ENCODE measurements at regions not wholly inside any gene's neighbourhood (a gene's known extent, or its start where the extent isn't known, plus 50 kb on each side); places are given as distances from the start of the nearest gene placed in this dataset.

DNA sequence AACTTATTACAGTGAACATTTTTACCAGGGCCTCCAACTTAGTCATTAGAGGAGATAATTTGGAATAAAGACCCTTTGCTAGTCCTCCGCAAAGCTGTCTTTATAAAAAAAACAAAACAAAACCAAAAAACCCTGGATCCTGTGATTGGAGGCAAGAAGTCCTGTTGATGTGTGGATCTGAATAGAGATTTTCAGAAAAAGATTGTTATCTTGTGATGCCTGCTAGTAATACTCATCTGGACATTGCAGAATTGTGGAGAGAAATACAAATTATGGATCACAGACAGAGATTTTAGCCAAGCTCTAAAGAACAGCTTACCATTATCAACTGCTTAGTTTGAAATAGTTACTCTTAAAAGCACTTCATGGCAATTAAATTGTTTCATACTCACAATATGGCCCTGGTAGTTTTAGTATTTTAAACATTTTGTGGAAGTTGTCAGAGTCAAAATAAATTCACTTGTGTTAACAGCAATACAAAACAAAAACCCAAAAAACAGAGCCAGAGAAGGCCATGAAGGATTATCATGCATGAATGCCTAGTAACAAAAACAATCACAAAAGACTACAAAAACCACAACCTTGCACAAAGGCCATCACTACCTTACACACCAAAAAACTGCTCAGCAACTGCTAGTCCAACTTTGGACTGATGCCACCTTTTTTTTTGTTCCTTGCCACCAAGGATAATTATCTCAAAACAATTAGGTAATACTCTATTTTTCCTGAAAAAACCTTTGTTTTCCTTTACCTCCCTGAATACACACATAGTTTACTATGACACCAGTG lies 514.5 kb upstream of the SLIT2 start:
- Mint-ChIP-seq H3K27me3 (ENCODE audit: insufficient read depth) (no peaks in the 10 kb centered on the region), H3K9me3 (no peaks in the 10 kb centered on the region), H3K36me3 (ENCODE audit: low read depth) (no peaks in the 10 kb centered on the region)

GRCh38 chr4:19735012-19735411 lies 516.7 kb upstream of the SLIT2 start:
- no peak for DNase-seq
- Mint-ChIP-seq H3K9me3 (no peaks in the 10 kb centered on the region; the same call in 1 of the 2 replicates), H3K27me3 (ENCODE audit: insufficient read depth) (no peaks in the 10 kb centered on the region), H3K4me1 (ENCODE audit: low read depth) (peaks cover 24% of the 10 kb centered on the region), H3K36me3 (ENCODE audit: low read depth) (no peaks in the 10 kb centered on the region), H3K4me3 (no peak overlapping the region), H3K27ac (no peak overlapping the region)
- TF ChIP-seq, protein P1, sequence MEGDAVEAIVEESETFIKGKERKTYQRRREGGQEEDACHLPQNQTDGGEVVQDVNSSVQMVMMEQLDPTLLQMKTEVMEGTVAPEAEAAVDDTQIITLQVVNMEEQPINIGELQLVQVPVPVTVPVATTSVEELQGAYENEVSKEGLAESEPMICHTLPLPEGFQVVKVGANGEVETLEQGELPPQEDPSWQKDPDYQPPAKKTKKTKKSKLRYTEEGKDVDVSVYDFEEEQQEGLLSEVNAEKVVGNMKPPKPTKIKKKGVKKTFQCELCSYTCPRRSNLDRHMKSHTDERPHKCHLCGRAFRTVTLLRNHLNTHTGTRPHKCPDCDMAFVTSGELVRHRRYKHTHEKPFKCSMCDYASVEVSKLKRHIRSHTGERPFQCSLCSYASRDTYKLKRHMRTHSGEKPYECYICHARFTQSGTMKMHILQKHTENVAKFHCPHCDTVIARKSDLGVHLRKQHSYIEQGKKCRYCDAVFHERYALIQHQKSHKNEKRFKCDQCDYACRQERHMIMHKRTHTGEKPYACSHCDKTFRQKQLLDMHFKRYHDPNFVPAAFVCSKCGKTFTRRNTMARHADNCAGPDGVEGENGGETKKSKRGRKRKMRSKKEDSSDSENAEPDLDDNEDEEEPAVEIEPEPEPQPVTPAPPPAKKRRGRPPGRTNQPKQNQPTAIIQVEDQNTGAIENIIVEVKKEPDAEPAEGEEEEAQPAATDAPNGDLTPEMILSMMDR (IDR thresholded peaks at IDR 0.05), result no peak

More for the DNA sequence above, 514.5 kb upstream of the SLIT2 start:
- Mint-ChIP-seq H3K4me1 (ENCODE audit: low read depth) (peaks cover 26% of the 10 kb centered on the region), H3K27ac (no peak overlapping the region), H3K4me3 (no peak overlapping the region)
- no peak for DNase-seq
- TF ChIP-seq, protein P1 (IDR thresholded peaks at IDR 0.05), result no peak

- Mint-ChIP-seq H3K4me3 (peak overlapping the region; percentile 37; the same call in 1 of the 2 replicates), H3K27me3 (ENCODE audit: insufficient read depth) (no peaks in the 10 kb centered on the region), H3K27ac (peak overlapping the region; percentile 29; the same call in 1 of the 2 replicates), H3K36me3 (ENCODE audit: low read depth) (no peaks in the 10 kb centered on the region), H3K4me1 (ENCODE audit: low read depth) (peaks cover 14% of the 10 kb centered on the region), H3K9me3 (no peaks in the 10 kb centered on the region; the same call in 1 of the 2 replicates)
- DNase-seq, result no peak
- TF ChIP-seq, protein P1 (IDR thresholded peaks at IDR 0.05), result no peak
These were observed 521.6 kb upstream of the SLIT2 start for GRCh38 chr4:19729886-19730651.

GRCh38 chr4:19728773-19729172 lies 522.9 kb upstream of the SLIT2 start:
- Mint-ChIP-seq H3K4me3 (no peak overlapping the region), H3K36me3 (ENCODE audit: low read depth) (no peaks in the 10 kb centered on the region), H3K27me3 (ENCODE audit: insufficient read depth) (no peaks in the 10 kb centered on the region), H3K4me1 (ENCODE audit: low read depth) (peaks cover 18% of the 10 kb centered on the region), H3K9me3 (no peaks in the 10 kb centered on the region; the same call in 1 of the 2 replicates), H3K27ac (no peak overlapping the region)
- TF ChIP-seq, protein P1 (IDR thresholded peaks at IDR 0.05), result no peak
- no peak for DNase-seq

- H3K27me3 Mint-ChIP-seq (ENCODE audit: insufficient read depth), result no peaks in the 10 kb centered on the region
- no peak overlapping the region for H3K27ac Mint-ChIP-seq
- no peak overlapping the region for H3K4me3 Mint-ChIP-seq
- no peak for DNase-seq
- TF ChIP-seq, protein P1 (IDR thresholded peaks at IDR 0.05), result no peak
- no peaks in the 10 kb centered on the region; the same call in 1 of the 2 replicates for H3K9me3 Mint-ChIP-seq
- H3K4me1 Mint-ChIP-seq (ENCODE audit: low read depth), result peaks cover 18% of the 10 kb centered on the region
- H3K36me3 Mint-ChIP-seq (ENCODE audit: low read depth), result no peaks in the 10 kb centered on the region
These were observed 524.6 kb upstream of the SLIT2 start for GRCh38 chr4:19727141-19727540.
